H9 (cell line): ENCODE measurements at regions not wholly inside any gene's neighbourhood (a gene's known extent, or its start where the extent isn't known, plus 50 kb on each side); places are given as distances from the start of the nearest gene placed in this dataset.
A peak's percentile ranks its signal among the peaks of the same experiment; 100 is the strongest.

Experiments
- DNase-seq: peaks from one replicate; pipeline ENCODE4 v3.0.0-alpha.2; 2017
- H2AFZ ChIP-seq: one replicate; pipeline ENCODE4 v1.6.1; 2013; ENCODE audit warnings: mild to moderate bottlenecking, low read length, control low read depth, moderate library complexity
- H2AK5ac ChIP-seq: 2 replicates; pipeline ENCODE4 v1.6.1; 2013; ENCODE audit warnings: low read length, control low read depth, mixed read lengths; ENCODE audit not compliant: insufficient read length
- H2BK120ac ChIP-seq: one replicate; pipeline ENCODE4 v1.6.1; 2013; ENCODE audit warnings: low read depth, mild to moderate bottlenecking, low read length, control low read depth, inconsistent platforms; ENCODE audit not compliant: poor library complexity, severe bottlenecking
- H2BK12ac ChIP-seq: 2 replicates; pipeline ENCODE4 v1.6.1; 2013; ENCODE audit warnings: low read length, control low read depth, mixed read lengths, low read depth; ENCODE audit not compliant: insufficient read length
- H2BK15ac ChIP-seq: 2 replicates; pipeline ENCODE4 v1.6.1; 2013; ENCODE audit warnings: low read depth, low read length, control low read depth
- H2BK20ac ChIP-seq: one replicate; pipeline ENCODE4 v1.6.1; 2013; ENCODE audit warnings: low read depth, mild to moderate bottlenecking, low read length, control low read depth, inconsistent platforms; ENCODE audit not compliant: poor library complexity, severe bottlenecking
- H2BK5ac ChIP-seq: 2 replicates; pipeline ENCODE4 v1.6.1; 2013; ENCODE audit warnings: low read length, control low read depth, mixed read lengths; ENCODE audit not compliant: insufficient read length
- H3K14ac ChIP-seq: 2 replicates; pipeline ENCODE4 v1.6.1; 2013; ENCODE audit warnings: low read length, control low read depth; ENCODE audit not compliant: insufficient read depth
- H3K18ac ChIP-seq: 2 replicates; pipeline ENCODE4 v1.6.1; 2013; ENCODE audit warnings: low read depth, mild to moderate bottlenecking, mixed read lengths, low read length, control low read depth; ENCODE audit not compliant: insufficient read length
- H3K23ac ChIP-seq: 2 replicates; pipeline ENCODE4 v1.6.1; 2013; ENCODE audit warnings: low read length, control low read depth, mixed read lengths, low read depth; ENCODE audit not compliant: insufficient read length
- H3K23me2 ChIP-seq: 2 replicates; pipeline ENCODE4 v1.6.1; 2013; ENCODE audit warnings: low read depth, mild to moderate bottlenecking, mixed read lengths, low read length, control low read depth; ENCODE audit not compliant: insufficient read length, poor library complexity, severe bottlenecking
- H3K27ac ChIP-seq: 2 replicates; pipeline ENCODE4 v1.5.1; 2013; ENCODE audit warnings: low read length, control low read depth, mixed read lengths, low read depth; ENCODE audit not compliant: insufficient read length
- H3K27me3 ChIP-seq: 2 replicates; pipeline ENCODE4 v1.6.1; 2013; ENCODE audit warnings: low read length, control low read depth, inconsistent platforms; ENCODE audit not compliant: insufficient read depth
- H3K4ac ChIP-seq: 2 replicates; pipeline ENCODE4 v1.6.1; 2013; ENCODE audit warnings: low read depth, mild to moderate bottlenecking, control low read depth, inconsistent platforms, low read length, moderate library complexity
- H3K4me1 ChIP-seq: 2 replicates; pipeline ENCODE4 v1.6.1; 2013; ENCODE audit warnings: low read length, control low read depth, inconsistent platforms; ENCODE audit not compliant: insufficient read depth
- H3K4me2 ChIP-seq: 2 replicates; pipeline ENCODE4 v1.6.1; 2013; ENCODE audit warnings: low read length, control low read depth, mixed read lengths; ENCODE audit not compliant: insufficient read length, insufficient read depth
- H3K56ac ChIP-seq: 2 replicates; pipeline ENCODE4 v1.6.1; 2013; ENCODE audit warnings: low read depth, mild to moderate bottlenecking, mixed read lengths, low read length, control low read depth; ENCODE audit not compliant: insufficient read length
- H3K79me1 ChIP-seq: 2 replicates; pipeline ENCODE4 v1.6.1; 2013; ENCODE audit warnings: low read depth, mild to moderate bottlenecking, moderate library complexity, low read length, control low read depth, inconsistent platforms; ENCODE audit not compliant: insufficient read depth, poor library complexity, severe bottlenecking
- H3K79me2 ChIP-seq: 2 replicates; pipeline ENCODE4 v1.6.1; 2013; ENCODE audit warnings: low read length, control low read depth, inconsistent platforms; ENCODE audit not compliant: insufficient read depth
- H3K9ac ChIP-seq: 2 replicates; pipeline ENCODE4 v1.6.1; 2013; ENCODE audit warnings: low read length, control low read depth, mixed read lengths; ENCODE audit not compliant: insufficient read length; ENCODE audit errors: extremely low read depth
- H3K9me3 ChIP-seq: one replicate; pipeline ENCODE4 v1.6.1; 2013; ENCODE audit warnings: low read depth, low read length, inconsistent platforms; ENCODE audit not compliant: control insufficient read depth
- H3T11ph ChIP-seq: one replicate; pipeline ENCODE4 v1.6.1; 2013; ENCODE audit warnings: mild to moderate bottlenecking, low read length, control low read depth, inconsistent platforms
- H4K20me1 ChIP-seq: one replicate; pipeline ENCODE4 v1.6.1; 2013; ENCODE audit not compliant: control insufficient read depth, insufficient read length, insufficient read depth
- H4K5ac ChIP-seq: 2 replicates; pipeline ENCODE4 v1.6.1; 2013; ENCODE audit warnings: low read depth, mild to moderate bottlenecking, mixed read lengths, low read length, control low read depth; ENCODE audit not compliant: insufficient read length
- H4K8ac ChIP-seq: replicated peaks from 2 replicates; pipeline ENCODE4 v1.6.1; 2013; ENCODE audit warnings: low read length, control low read depth, mixed read lengths, low read depth; ENCODE audit not compliant: insufficient read length
- H4K91ac ChIP-seq: 2 replicates; pipeline ENCODE4 v1.6.1; 2013; ENCODE audit warnings: low read depth, mild to moderate bottlenecking, moderate library complexity, mixed read lengths, low read length, control low read depth; ENCODE audit not compliant: insufficient read length
- H3K27ac Mint-ChIP-seq, 3 experiments: 2 replicates in 2 of 3; 3 replicates in 1 of 3; pipeline ENCODE4 v1.8.0; 2020 to 2021; ENCODE audit warnings: mixed read lengths in 3 of 3, mild to moderate bottlenecking in 1 of 3, moderate library complexity in 1 of 3
- H3K27me3 Mint-ChIP-seq: 2 replicates; pipeline ENCODE4 v1.8.0; 2021; ENCODE audit warnings: low read depth, mild to moderate bottlenecking, moderate library complexity, mixed read lengths
- H3K36me3 Mint-ChIP-seq, 3 experiments: 2 replicates in 2 of 3; 3 replicates in 1 of 3; pipeline ENCODE4 v1.8.0; 2020 to 2021; ENCODE audit warnings: low read depth in 3 of 3, mixed read lengths in 3 of 3; ENCODE audit not compliant: insufficient read depth in 1 of 3
- H3K4me1 Mint-ChIP-seq, 2 experiments: 2 replicates each; pipeline ENCODE4 v1.8.0; 2020; ENCODE audit warnings: mixed read lengths in 2 of 2
- H3K4me3 Mint-ChIP-seq, 2 experiments: 2 replicates in 1 of 2; 3 replicates in 1 of 2; pipeline ENCODE4 v1.8.0; 2020 to 2021; ENCODE audit warnings: mild to moderate bottlenecking in 2 of 2, mixed read lengths in 2 of 2, moderate library complexity in 1 of 2
- H3K9me3 Mint-ChIP-seq, 2 experiments: 2 replicates in 1 of 2; 3 replicates in 1 of 2; pipeline ENCODE4 v1.8.0; 2020; ENCODE audit warnings: mild to moderate bottlenecking in 2 of 2, mixed read lengths in 2 of 2, moderate library complexity in 1 of 2
- CTCF ChIP-seq: fragments of 200-600 bp; sonication (generic); conservative IDR thresholded peaks from 3 replicates; pipeline ENCODE4 v1.8.0; 2021; ENCODE audit warnings: antibody characterized with exemption, mild to moderate bottlenecking
- WGBS: extraction: QIAGEN DNeasy Blood & Tissue Kit; methylation state at CpG from one replicate; pipeline ENCODE4 v1.1.7; 2013; ENCODE audit warnings: missing lambda C conversion rate, low lambda C conversion rate, mixed read lengths; ENCODE audit not compliant: insufficient read length; ENCODE audit errors: extremely low coverage; 5-methylcytosine and 5-hydroxymethylcytosine counted together

GRCh38 chr9:81833563-81834345 lies 94.5 kb upstream of the SPATA31D4 start:
- H3K27ac ChIP-seq, result no peak overlapping the region
- no peak overlapping the region for H4K8ac ChIP-seq
- no peak overlapping the region for H3K4me3 Mint-ChIP-seq
- DNase-seq, result no peak
- peaks cover 3% of the 10 kb centered on the region; the same call in 1 of the 2 replicates for H3K4me1 ChIP-seq
- H3K9me3 ChIP-seq, result no peaks in the 10 kb centered on the region
- H4K5ac ChIP-seq, result no peak overlapping the region
- H3K4me1 Mint-ChIP-seq, result peaks cover 10% of the 10 kb centered on the region in 2 experiments
- no peak overlapping the region for H2BK15ac ChIP-seq
- no peak overlapping the region for H2AFZ ChIP-seq
- H3K56ac ChIP-seq, result no peak overlapping the region
- H3K27me3 ChIP-seq, result no peaks in the 10 kb centered on the region
- H2BK20ac ChIP-seq, result no peak overlapping the region
- H3K9ac ChIP-seq, result no peak overlapping the region
- no CpG with 5 or more reads among the region's 9 CpGs for WGBS
- no peak overlapping the region for H2BK120ac ChIP-seq
- H3K23me2 ChIP-seq, result no peaks in the 10 kb centered on the region
- H2BK5ac ChIP-seq, result no peak overlapping the region
- no peaks in the 10 kb centered on the region for H3K27me3 Mint-ChIP-seq
- no peak overlapping the region for H3K14ac ChIP-seq
- no peak overlapping the region for H3K4me2 ChIP-seq
- no peaks in the 10 kb centered on the region for H3K36me3 Mint-ChIP-seq
- peak overlapping the region in 1 of 3 experiments; percentile 88; a peak in 2 of 7 replicates for H3K27ac Mint-ChIP-seq
- no peak overlapping the region for H2AK5ac ChIP-seq
- H3K18ac ChIP-seq, result no peak overlapping the region
- no peak overlapping the region for H3T11ph ChIP-seq
- H4K91ac ChIP-seq, result no peak overlapping the region
- no peak overlapping the region for H3K23ac ChIP-seq
- H3K4ac ChIP-seq, result no peak overlapping the region
- no peaks in the 10 kb centered on the region for H3K79me2 ChIP-seq
- H3K9me3 Mint-ChIP-seq, result no peaks in the 10 kb centered on the region
- H2BK12ac ChIP-seq, result no peak overlapping the region
- no peak for TF ChIP-seq CTCF
- H3K79me1 ChIP-seq, result no peaks in the 10 kb centered on the region
- no peaks in the 10 kb centered on the region for H4K20me1 ChIP-seq
